HUDEP-2 (cell line): ENCODE measurements at regions not wholly inside any gene's neighbourhood (a gene's known extent, or its start where the extent isn't known, plus 50 kb on each side); places are given as distances from the start of the nearest gene placed in this dataset.

Experiments used
- DNase-seq, 76 experiments: peaks; one replicate each; lab custom pipeline; 2025; ENCODE audit not compliant: unreplicated experiment in 76 of 76; lab: John Stamatoyannopoulos, UW

GRCh38 chr21:15560383-15561056 lies 169.3 kb upstream of the USP25 start:
- no peak for DNase-seq

- no peak for DNase-seq
Observed at GRCh38 chr21:15562748-15563147, 167.0 kb upstream of the USP25 start.

- DNase-seq, result no peak
Observed at GRCh38 chr21:15564907-15565306, 164.9 kb upstream of the USP25 start.

- no peak for DNase-seq
Observed at GRCh38 chr21:15566703-15567102, 163.1 kb upstream of the USP25 start.

- no peak for DNase-seq
Observed at GRCh38 chr21:15567191-15567590, 162.6 kb upstream of the USP25 start.

GRCh38 chr21:15568516-15568915 lies 161.3 kb upstream of the USP25 start:
- no peak for DNase-seq

- no peak for DNase-seq
Observed at GRCh38 chr21:15586752-15587427, 142.9 kb upstream of the USP25 start.

GRCh38 chr21:15592271-15592860 lies 137.4 kb upstream of the USP25 start:
- peak in 16 of 76 experiments; percentile 3 to 38 (median 24) for DNase-seq

GRCh38 chr21:15592957-15593356 lies 136.8 kb upstream of the USP25 start:
- no peak for DNase-seq

GRCh38 chr21:15601390-15601789 lies 128.4 kb upstream of the USP25 start:
- no peak for DNase-seq

GRCh38 chr21:15604413-15604812 lies 125.4 kb upstream of the USP25 start:
- DNase-seq, result no peak

GRCh38 chr21:15614766-15615165 lies 115.0 kb upstream of the USP25 start:
- DNase-seq, result no peak

- DNase-seq, result no peak
Observed at GRCh38 chr21:15616864-15617574, 112.8 kb upstream of the USP25 start.

- no peak for DNase-seq
Observed at GRCh38 chr21:15617964-15618363, 111.8 kb upstream of the USP25 start.

- no peak for DNase-seq
Observed at GRCh38 chr21:15620892-15621291, 108.9 kb upstream of the USP25 start.

GRCh38 chr21:15624646-15625045 lies 105.1 kb upstream of the USP25 start:
- DNase-seq, result no peak

GRCh38 chr21:15625363-15625762 lies 104.4 kb upstream of the USP25 start:
- DNase-seq, result no peak

- DNase-seq, result no peak
Observed at GRCh38 chr21:15626031-15626430, 103.8 kb upstream of the USP25 start.

- no peak for DNase-seq
Observed at GRCh38 chr21:15627011-15627410, 102.8 kb upstream of the USP25 start.

- DNase-seq, result no peak
Observed at GRCh38 chr21:15627823-15628222, 102.0 kb upstream of the USP25 start.

GRCh38 chr21:15631342-15631741 lies 98.4 kb upstream of the USP25 start:
- no peak for DNase-seq
